Inflammatory macrophage (primary cell): ENCODE measurements at regions not wholly inside any gene's neighbourhood (a gene's known extent, or its start where the extent isn't known, plus 50 kb on each side); places are given as distances from the start of the nearest gene placed in this dataset.

Experiments used
- DNase-seq, 2 donors: peaks; one replicate each; pipeline ENCODE4 v3.0.0-alpha.2; 2020 to 2022

- no peak for DNase-seq
Measured at GRCh38 chr4:15232366-15233263, 195.2 kb upstream of the C1QTNF7 start.

- peak in 1 of 2 donors; percentile 21 for DNase-seq
Measured at GRCh38 chr4:15233264-15233597, 194.6 kb upstream of the C1QTNF7 start.

- DNase-seq: no peak
Measured at GRCh38 chr4:15233626-15234025, 194.2 kb upstream of the C1QTNF7 start.

GRCh38 chr4:15234116-15234855 lies 193.5 kb upstream of the C1QTNF7 start:
- DNase-seq: peak; percentile 34

GRCh38 chr4:15234856-15235126 lies 193.0 kb upstream of the C1QTNF7 start:
- no peak for DNase-seq

- no peak for DNase-seq
Measured at GRCh38 chr4:15235135-15235534, 192.7 kb upstream of the C1QTNF7 start.

- peak; percentile 29 to 78 for DNase-seq
Measured at GRCh38 chr4:15237648-15238230, 190.1 kb upstream of the C1QTNF7 start.

GRCh38 chr4:15238720-15239119 lies 189.1 kb upstream of the C1QTNF7 start:
- peak; percentile 63 for DNase-seq

- no peak for DNase-seq
Measured at GRCh38 chr4:15239866-15240265, 188.0 kb upstream of the C1QTNF7 start.

- DNase-seq: no peak
Measured at GRCh38 chr4:15240764-15241163, 187.1 kb upstream of the C1QTNF7 start.

- DNase-seq: peak; percentile 13 to 36
Measured at GRCh38 chr4:15242021-15242420, 185.8 kb upstream of the C1QTNF7 start.

- DNase-seq: no peak
Measured at GRCh38 chr4:15244354-15244753, 183.5 kb upstream of the C1QTNF7 start.

GRCh38 chr4:15245006-15245530 lies 182.8 kb upstream of the C1QTNF7 start:
- no peak for DNase-seq

- DNase-seq: no peak
Measured at GRCh38 chr4:15250021-15250441, 177.8 kb upstream of the C1QTNF7 start.

GRCh38 chr4:15253349-15253748 lies 174.5 kb upstream of the C1QTNF7 start:
- DNase-seq: no peak

GRCh38 chr4:15254236-15254880 lies 173.5 kb upstream of the C1QTNF7 start:
- peak; percentile 89 to 91 for DNase-seq

GRCh38 chr4:15255537-15255936 lies 172.3 kb upstream of the C1QTNF7 start:
- no peak for DNase-seq

GRCh38 chr4:15260758-15261157 lies 167.1 kb upstream of the C1QTNF7 start:
- DNase-seq: no peak

- DNase-seq: no peak
Measured at GRCh38 chr4:15262396-15262795, 165.4 kb upstream of the C1QTNF7 start.

GRCh38 chr4:15270201-15270600 lies 157.6 kb upstream of the C1QTNF7 start:
- peak; percentile 62 to 64 for DNase-seq

GRCh38 chr4:15286041-15286440 lies 141.8 kb upstream of the C1QTNF7 start:
- no peak for DNase-seq

- peak; percentile 67 to 70 for DNase-seq
Measured at GRCh38 chr4:15291122-15291521, 136.7 kb upstream of the C1QTNF7 start.

- peak; percentile 26 to 30 for DNase-seq
Measured at GRCh38 chr4:15293711-15294110, 134.1 kb upstream of the C1QTNF7 start.
